GM21825 (cell line): ENCODE measurements at regions not wholly inside any gene's neighbourhood (a gene's known extent, or its start where the extent isn't known, plus 50 kb on each side); places are given as distances from the start of the nearest gene placed in this dataset.

Source experiments
- ATAC-seq: cut with Tn5 transposase; IDR thresholded peaks from one replicate; pipeline ENCODE4 v1.9.1; 2021; ENCODE audit warnings: mild to moderate bottlenecking, moderate library complexity; ENCODE audit not compliant: unreplicated experiment

GRCh38 chr2:129738799-129739198, 240.7 kb upstream of the RAB6C start:
- no peak for ATAC-seq

GRCh38 chr2:129740504-129740903, 239.0 kb upstream of the RAB6C start:
- ATAC-seq = no peak

- ATAC-seq = no peak
Measured at GRCh38 chr2:129741165-129741564, 238.3 kb upstream of the RAB6C start.

GRCh38 chr2:129741623-129742022, 237.8 kb upstream of the RAB6C start:
- no peak for ATAC-seq

GRCh38 chr2:129742415-129743180, 236.9 kb upstream of the RAB6C start:
- ATAC-seq = no peak

- no peak for ATAC-seq
Measured at GRCh38 chr2:129744141-129744540, 235.3 kb upstream of the RAB6C start.

- ATAC-seq = no peak
Measured at GRCh38 chr2:129744649-129745048, 234.8 kb upstream of the RAB6C start.

GRCh38 chr2:129747500-129748125, 231.9 kb upstream of the RAB6C start:
- no peak for ATAC-seq

- no peak for ATAC-seq
Measured at GRCh38 chr2:129748250-129748649, 231.2 kb upstream of the RAB6C start.

GRCh38 chr2:129748653-129749052, 230.8 kb upstream of the RAB6C start:
- ATAC-seq = no peak

GRCh38 chr2:129751409-129751808, 228.1 kb upstream of the RAB6C start:
- ATAC-seq = no peak

GRCh38 chr2:129752176-129752575, 227.3 kb upstream of the RAB6C start:
- no peak for ATAC-seq

- no peak for ATAC-seq
Measured at GRCh38 chr2:129752686-129753085, 226.8 kb upstream of the RAB6C start.

- ATAC-seq = no peak
Measured at GRCh38 chr2:129753261-129753660, 226.2 kb upstream of the RAB6C start.

GRCh38 chr2:129754421-129754820, 225.0 kb upstream of the RAB6C start:
- no peak for ATAC-seq

GRCh38 chr2:129754831-129755230, 224.6 kb upstream of the RAB6C start:
- no peak for ATAC-seq

- no peak for ATAC-seq
Measured at GRCh38 chr2:129755786-129756185, 223.7 kb upstream of the RAB6C start.

- no peak for ATAC-seq
Measured at GRCh38 chr2:129756276-129756675, 223.2 kb upstream of the RAB6C start.

GRCh38 chr2:129757366-129757914, 222.0 kb upstream of the RAB6C start:
- no peak for ATAC-seq

GRCh38 chr2:129757915-129758783, 221.3 kb upstream of the RAB6C start:
- no peak for ATAC-seq

GRCh38 chr2:129758784-129759471, 220.5 kb upstream of the RAB6C start:
- ATAC-seq = no peak
